GM13976 (cell line): ENCODE measurements at regions not wholly inside any gene's neighbourhood (a gene's known extent, or its start where the extent isn't known, plus 50 kb on each side); places are given as distances from the start of the nearest gene placed in this dataset.

Experiments
- DNase-seq: peaks from one replicate; pipeline ENCODE4 v3.0.0; 2012; ENCODE audit warnings: low spot score
- CTCF ChIP-seq: IDR thresholded peaks from 2 replicates; pipeline ENCODE4 v1.5.1; 2012; ENCODE audit warnings: borderline replicate concordance, mild to moderate bottlenecking; ENCODE audit not compliant: insufficient read depth; ENCODE audit errors: extremely low read depth, missing control alignments, control extremely low read depth
- in situ Hi-C: fragments of 300-500 bp; cut with MboI; formaldehyde crosslinking; loops from one replicate; pipeline ENCODE4 v1.12.0; 2022; ENCODE audit warnings: low sequenced_read_pairs, mixed read lengths, inconsistent platforms; ENCODE audit not compliant: unreplicated experiment

GRCh38 chr2:22281033-22281432 lies 1103.9 kb upstream of the KLHL29 start:
- no peak for DNase-seq
- TF ChIP-seq CTCF, result no peak
- in situ Hi-C loops, result no loop called here

GRCh38 chr2:22282220-22282619 lies 1102.8 kb upstream of the KLHL29 start:
- in situ Hi-C loops, result no loop called here

GRCh38 chr2:22282916-22283315 lies 1102.1 kb upstream of the KLHL29 start:
- in situ Hi-C loops, result no loop called here
- DNase-seq, result no peak
- TF ChIP-seq CTCF, result no peak

More at GRCh38 chr2:22282220-22282619, 1102.8 kb upstream of the KLHL29 start:
- DNase-seq, result no peak
- TF ChIP-seq CTCF, result no peak

- TF ChIP-seq CTCF, result no peak
- DNase-seq, result no peak
- in situ Hi-C loops, result no loop called here
These were observed 1101.5 kb upstream of the KLHL29 start for GRCh38 chr2:22283436-22283835.

GRCh38 chr2:22290302-22290701 lies 1094.7 kb upstream of the KLHL29 start:
- no peak for DNase-seq
- in situ Hi-C loops, result no loop called here
- TF ChIP-seq CTCF, result no peak

GRCh38 chr2:22290909-22291473 lies 1094.0 kb upstream of the KLHL29 start:
- DNase-seq, result no peak
- in situ Hi-C loops, result no loop called here
- TF ChIP-seq CTCF, result no peak
